Fibroblast of villous mesenchyme (primary cell): ENCODE measurements at regions not wholly inside any gene's neighbourhood (a gene's known extent, or its start where the extent isn't known, plus 50 kb on each side); places are given as distances from the start of the nearest gene placed in this dataset.

Source experiments
- DNase-seq: peaks from one replicate; pipeline ENCODE4 v3.0.0-alpha.2; 2010; ENCODE audit warnings: low read depth
- H3K4me3 ChIP-seq: 2 replicates; pipeline ENCODE4 v1.5.1; 2011; ENCODE audit warnings: low read depth, mild to moderate bottlenecking, low read length
- TF ChIP-seq, protein P1 (sequence below): IDR thresholded peaks from 2 replicates; pipeline ENCODE4 v1.5.1; 2012; ENCODE audit warnings: low read depth, mild to moderate bottlenecking, low read length; ENCODE audit not compliant: insufficient read depth

DNA sequence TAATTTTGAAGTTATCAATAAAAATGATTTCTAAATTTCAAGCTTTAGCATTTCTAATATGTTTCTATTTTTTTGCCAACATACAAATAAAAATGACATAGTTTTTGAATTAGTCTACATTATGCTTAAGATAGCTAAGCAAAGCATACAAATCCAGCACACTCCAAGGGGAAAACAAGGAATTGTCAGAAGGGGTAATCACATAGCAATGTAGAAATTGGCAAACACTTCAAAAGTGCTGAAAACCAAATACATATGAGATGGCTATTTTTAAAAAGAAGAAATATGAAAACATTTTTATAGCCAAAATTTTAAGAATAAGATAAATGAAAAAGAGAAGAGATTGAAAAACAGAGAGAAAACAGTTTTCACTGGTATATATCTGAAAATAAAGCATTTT lies 308.0 kb downstream of the SLC6A15 start:
- TF ChIP-seq, protein P1, sequence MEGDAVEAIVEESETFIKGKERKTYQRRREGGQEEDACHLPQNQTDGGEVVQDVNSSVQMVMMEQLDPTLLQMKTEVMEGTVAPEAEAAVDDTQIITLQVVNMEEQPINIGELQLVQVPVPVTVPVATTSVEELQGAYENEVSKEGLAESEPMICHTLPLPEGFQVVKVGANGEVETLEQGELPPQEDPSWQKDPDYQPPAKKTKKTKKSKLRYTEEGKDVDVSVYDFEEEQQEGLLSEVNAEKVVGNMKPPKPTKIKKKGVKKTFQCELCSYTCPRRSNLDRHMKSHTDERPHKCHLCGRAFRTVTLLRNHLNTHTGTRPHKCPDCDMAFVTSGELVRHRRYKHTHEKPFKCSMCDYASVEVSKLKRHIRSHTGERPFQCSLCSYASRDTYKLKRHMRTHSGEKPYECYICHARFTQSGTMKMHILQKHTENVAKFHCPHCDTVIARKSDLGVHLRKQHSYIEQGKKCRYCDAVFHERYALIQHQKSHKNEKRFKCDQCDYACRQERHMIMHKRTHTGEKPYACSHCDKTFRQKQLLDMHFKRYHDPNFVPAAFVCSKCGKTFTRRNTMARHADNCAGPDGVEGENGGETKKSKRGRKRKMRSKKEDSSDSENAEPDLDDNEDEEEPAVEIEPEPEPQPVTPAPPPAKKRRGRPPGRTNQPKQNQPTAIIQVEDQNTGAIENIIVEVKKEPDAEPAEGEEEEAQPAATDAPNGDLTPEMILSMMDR = no peak
- H3K4me3 ChIP-seq = no peak overlapping the region
- DNase-seq = no peak

DNA sequence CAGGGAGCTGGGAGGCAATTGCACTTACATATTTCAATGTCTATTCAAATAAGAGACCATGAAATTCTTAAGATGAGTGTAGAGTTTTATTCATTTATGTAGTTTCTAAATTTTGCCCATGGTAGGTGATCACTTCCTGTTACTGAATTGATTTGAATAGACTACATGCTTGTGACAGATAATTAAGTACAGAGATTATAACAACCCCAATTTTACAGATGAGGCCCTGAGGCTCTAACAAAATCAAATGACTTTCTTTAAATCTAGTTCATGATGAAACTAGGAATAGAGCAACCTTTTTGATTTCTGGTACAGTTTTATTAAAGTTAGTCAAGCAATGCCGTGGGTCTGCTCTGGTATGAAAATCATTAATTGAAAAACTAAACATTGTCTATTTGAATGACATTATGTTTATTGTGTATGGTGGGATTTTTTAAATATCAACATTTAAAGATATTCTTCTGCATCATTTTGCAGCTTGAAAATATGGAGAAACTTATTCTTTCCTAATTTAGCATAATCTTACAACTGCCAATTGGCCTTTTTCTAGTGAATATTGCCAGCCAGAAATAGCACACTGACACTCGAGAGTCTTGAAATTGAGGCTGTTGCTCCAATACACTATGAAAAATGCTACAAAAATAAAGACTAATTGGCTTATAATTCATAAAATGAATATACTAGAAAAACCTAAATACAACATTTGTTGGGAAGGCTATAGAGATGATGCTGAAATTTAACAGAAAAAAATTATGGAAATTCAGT lies 308.9 kb downstream of the SLC6A15 start:
- TF ChIP-seq, protein P1 = no peak
- DNase-seq = no peak
- no peak overlapping the region for H3K4me3 ChIP-seq

DNA sequence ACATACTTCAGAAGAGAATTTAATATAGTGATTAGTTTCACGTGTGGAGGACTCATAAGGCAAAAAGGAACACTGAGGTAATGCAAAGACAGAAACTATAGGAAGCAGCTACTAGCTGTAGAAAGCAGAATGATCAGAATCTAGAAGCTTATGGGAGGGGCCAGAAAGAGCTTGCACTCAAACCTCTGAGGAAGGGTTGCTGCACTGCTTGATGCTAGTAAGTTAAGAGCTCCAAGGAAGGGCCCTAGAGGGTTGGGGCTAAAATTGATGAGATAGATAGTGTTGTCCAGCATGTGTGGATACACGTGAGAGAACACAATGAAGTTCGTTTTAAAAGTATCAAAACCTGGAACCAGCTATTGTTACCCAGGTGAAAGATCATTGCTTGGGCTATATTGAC lies 311.1 kb downstream of the SLC6A15 start:
- TF ChIP-seq, protein P1 = no peak
- no peak overlapping the region for H3K4me3 ChIP-seq
- DNase-seq = no peak

GRCh38 chr12:84599539-84599938 lies 313.1 kb downstream of the SLC6A15 start:
- H3K4me3 ChIP-seq = no peak overlapping the region
- DNase-seq = peak; percentile 3

GRCh38 chr12:84596266-84596665 lies 316.3 kb downstream of the SLC6A15 start:
- TF ChIP-seq, protein P1 = no peak
- no peak for DNase-seq
- no peak overlapping the region for H3K4me3 ChIP-seq

More at GRCh38 chr12:84599539-84599938, 313.1 kb downstream of the SLC6A15 start:
- TF ChIP-seq, protein P1 = no peak

- H3K4me3 ChIP-seq = no peak overlapping the region
- TF ChIP-seq, protein P1 = no peak
- no peak for DNase-seq
Measured at GRCh38 chr12:84594157-84594556, 318.4 kb downstream of the SLC6A15 start.
